ENCODE measurements at regions not wholly inside any gene's neighbourhood (a gene's known extent, or its start where the extent isn't known, plus 50 kb on each side); places are given as distances from the start of the nearest gene placed in this dataset.

- no peaks in the 10 kb centered on the region; a peak in 1 of 5 replicates for H3K27me3 ChIP-seq (ENCODE audit: control insufficient read depth in 2 of 2, insufficient read depth in 2 of 2, low read length in 2 of 2)
- no peak overlapping the region for H3K4me2 ChIP-seq (ENCODE audit: insufficient read depth, low read length)
- ChIA-PET CTCF (ENCODE audit: low intra/inter-chr PET ratio) (no interaction called here), POLR2A (interaction anchor here (1.4 to 1.8 kb wide), 2 partner anchors 7 to 11 kb away, joined by 3 to 6 read pairs; no protein-coding TSS in a partner anchor)
- no peak overlapping the region for H3K9ac ChIP-seq (ENCODE audit: insufficient read depth in 1 of 2, low read depth in 2 of 2, low read length in 2 of 2)
- 4% methylated on average over 1 of the region's 1 CpG for WGBS (ENCODE audit: insufficient coverage, low coverage, missing lambda C conversion rate)
- DNase-seq (ENCODE audit: extremely low read depth in 1 of 4, low spot score in 3 of 4) (no peak), FAIRE-seq (no peak), ATAC-seq (no peak)
- H3K4me3 ChIP-seq = no peak overlapping the region
- TF ChIP-seq TEAD1 (CRISPR knock-in tag; IDR thresholded peaks at IDR 0.05) (peak in 1 of 2 experiments; percentile 59; a peak in 1 of 4 replicates), KDM1A (IDR thresholded peaks at IDR 0.05) (peak; percentile 48 to 66; a peak in 3 of 4 replicates), ZNF444 (CRISPR knock-in tag; IDR thresholded peaks at IDR 0.05) (no peak)
- H3K36me3 ChIP-seq (ENCODE audit: control insufficient read depth, insufficient read depth, low read length) = no peaks in the 10 kb centered on the region
- no peaks in the 10 kb centered on the region for H3K79me2 ChIP-seq (ENCODE audit: control insufficient read depth, insufficient read depth, low read length)
- no peak overlapping the region for H2AFZ ChIP-seq (ENCODE audit: low read depth, low read length)
- no peaks in the 10 kb centered on the region for H3K4me1 ChIP-seq (replicated peaks in 1 of 2; ENCODE audit: control insufficient read depth in 2 of 2, insufficient read depth in 2 of 2, low read length in 2 of 2)
- in situ Hi-C loops (cut with MboI) = no loop called here
- BruUV-seq (replicated peaks) = no TSS peak
- no peak overlapping the region for H3K27ac ChIP-seq (ENCODE audit: extremely low read depth, low read depth, low read length)
- H3K9me1 ChIP-seq (ENCODE audit: control insufficient read depth, insufficient read depth, low read length) = no peaks in the 10 kb centered on the region
- intact Hi-C loops (cut with micrococcal nuclease) = no loop called here
- no peaks in the 10 kb centered on the region for H3K9me3 ChIP-seq (replicated peaks; ENCODE audit: control insufficient read depth, insufficient read depth, low read depth, low read length)
- H4K20me1 ChIP-seq (replicated peaks; ENCODE audit: control insufficient read depth, insufficient read depth, low read length) = no peaks in the 10 kb centered on the region
Measured at GRCh38 chr3:24614359-24614758, 119.7 kb upstream of the THRB start.

- DNase-seq (ENCODE audit: extremely low read depth in 1 of 4, low spot score in 3 of 4) (no peak), FAIRE-seq (no peak), ATAC-seq (no peak)
- H3K9me3 ChIP-seq (replicated peaks; ENCODE audit: control insufficient read depth, insufficient read depth, low read depth, low read length) = no peaks in the 10 kb centered on the region
- ChIA-PET POLR2A (interaction anchor here (1.0 to 1.8 kb wide), 4 partner anchors 8 to 20 kb away, joined by 3 to 6 read pairs (median 4); no protein-coding TSS in a partner anchor), CTCF (ENCODE audit: low intra/inter-chr PET ratio) (no interaction called here)
- intact Hi-C loops (cut with micrococcal nuclease) = no loop called here
- no peaks in the 10 kb centered on the region; a peak in 1 of 5 replicates for H3K27me3 ChIP-seq (ENCODE audit: control insufficient read depth in 2 of 2, insufficient read depth in 2 of 2, low read length in 2 of 2)
- no peaks in the 10 kb centered on the region for H3K79me2 ChIP-seq (ENCODE audit: control insufficient read depth, insufficient read depth, low read length)
- BruUV-seq (replicated peaks) = no TSS peak
- H3K4me2 ChIP-seq (ENCODE audit: insufficient read depth, low read length) = no peak overlapping the region
- H3K27ac ChIP-seq (ENCODE audit: extremely low read depth, low read depth, low read length) = no peak overlapping the region
- no peak overlapping the region for H2AFZ ChIP-seq (ENCODE audit: low read depth, low read length)
- no peaks in the 10 kb centered on the region for H3K9me1 ChIP-seq (ENCODE audit: control insufficient read depth, insufficient read depth, low read length)
- no peaks in the 10 kb centered on the region for H3K4me1 ChIP-seq (replicated peaks in 1 of 2; ENCODE audit: control insufficient read depth in 2 of 2, insufficient read depth in 2 of 2, low read length in 2 of 2)
- no peaks in the 10 kb centered on the region for H4K20me1 ChIP-seq (replicated peaks; ENCODE audit: control insufficient read depth, insufficient read depth, low read length)
- H3K36me3 ChIP-seq (ENCODE audit: control insufficient read depth, insufficient read depth, low read length) = no peaks in the 10 kb centered on the region
- in situ Hi-C loops (cut with MboI) = no loop called here
- 0% methylated on average over 2 of the region's 2 CpGs for WGBS (ENCODE audit: insufficient coverage, low coverage, missing lambda C conversion rate)
- H3K4me3 ChIP-seq = no peak overlapping the region
- no peak overlapping the region for H3K9ac ChIP-seq (ENCODE audit: insufficient read depth in 1 of 2, low read depth in 2 of 2, low read length in 2 of 2)
- TF ChIP-seq FOXO4 (CRISPR knock-in tag; IDR thresholded peaks at IDR 0.05) = no peak
- no peak for TF ChIP-seq PHF21A (IDR thresholded peaks at IDR 0.05; ENCODE audit: borderline replicate concordance, low read depth)
- no peak for TF ChIP-seq DPF2 (IDR thresholded peaks at IDR 0.05)
- TF ChIP-seq NFYB (IDR thresholded peaks at IDR 0.05; ENCODE audit: extremely low read depth, insufficient read length) = no peak
- no peak for TF ChIP-seq ZNF717 (CRISPR knock-in tag; IDR thresholded peaks at IDR 0.05)
- no peak for TF ChIP-seq ZNF644 (tag; IDR thresholded peaks at IDR 0.05; ENCODE audit: low read depth)
- no peak for TF ChIP-seq NONO (IDR thresholded peaks at IDR 0.05; ENCODE audit: low read depth in 2 of 2, low read length in 1 of 2)
- TF ChIP-seq LEF1 (IDR thresholded peaks at IDR 0.05) = no peak
- TF ChIP-seq, protein P1, sequence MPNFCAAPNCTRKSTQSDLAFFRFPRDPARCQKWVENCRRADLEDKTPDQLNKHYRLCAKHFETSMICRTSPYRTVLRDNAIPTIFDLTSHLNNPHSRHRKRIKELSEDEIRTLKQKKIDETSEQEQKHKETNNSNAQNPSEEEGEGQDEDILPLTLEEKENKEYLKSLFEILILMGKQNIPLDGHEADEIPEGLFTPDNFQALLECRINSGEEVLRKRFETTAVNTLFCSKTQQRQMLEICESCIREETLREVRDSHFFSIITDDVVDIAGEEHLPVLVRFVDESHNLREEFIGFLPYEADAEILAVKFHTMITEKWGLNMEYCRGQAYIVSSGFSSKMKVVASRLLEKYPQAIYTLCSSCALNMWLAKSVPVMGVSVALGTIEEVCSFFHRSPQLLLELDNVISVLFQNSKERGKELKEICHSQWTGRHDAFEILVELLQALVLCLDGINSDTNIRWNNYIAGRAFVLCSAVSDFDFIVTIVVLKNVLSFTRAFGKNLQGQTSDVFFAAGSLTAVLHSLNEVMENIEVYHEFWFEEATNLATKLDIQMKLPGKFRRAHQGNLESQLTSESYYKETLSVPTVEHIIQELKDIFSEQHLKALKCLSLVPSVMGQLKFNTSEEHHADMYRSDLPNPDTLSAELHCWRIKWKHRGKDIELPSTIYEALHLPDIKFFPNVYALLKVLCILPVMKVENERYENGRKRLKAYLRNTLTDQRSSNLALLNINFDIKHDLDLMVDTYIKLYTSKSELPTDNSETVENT (CRISPR knock-in tag; IDR thresholded peaks at IDR 0.05) = no peak
- TF ChIP-seq, protein P2, sequence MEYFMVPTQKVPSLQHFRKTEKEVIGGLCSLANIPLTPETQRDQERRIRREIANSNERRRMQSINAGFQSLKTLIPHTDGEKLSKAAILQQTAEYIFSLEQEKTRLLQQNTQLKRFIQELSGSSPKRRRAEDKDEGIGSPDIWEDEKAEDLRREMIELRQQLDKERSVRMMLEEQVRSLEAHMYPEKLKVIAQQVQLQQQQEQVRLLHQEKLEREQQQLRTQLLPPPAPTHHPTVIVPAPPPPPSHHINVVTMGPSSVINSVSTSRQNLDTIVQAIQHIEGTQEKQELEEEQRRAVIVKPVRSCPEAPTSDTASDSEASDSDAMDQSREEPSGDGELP (CRISPR knock-in tag; IDR thresholded peaks at IDR 0.05; ENCODE audit: borderline replicate concordance) = no peak
Measured at GRCh38 chr3:24615177-24615576, 120.5 kb upstream of the THRB start.

Data from K562 (cell line).